COR-L47 (cell line): ENCODE measurements at regions not wholly inside any gene's neighbourhood (a gene's known extent, or its start where the extent isn't known, plus 50 kb on each side); places are given as distances from the start of the nearest gene placed in this dataset.
A peak's percentile ranks its signal among the peaks of the same experiment; 100 is the strongest.

Source experiments
- DNase-seq: peaks from one replicate; lab custom pipeline; 2025; lab: John Stamatoyannopoulos, UW

DNA sequence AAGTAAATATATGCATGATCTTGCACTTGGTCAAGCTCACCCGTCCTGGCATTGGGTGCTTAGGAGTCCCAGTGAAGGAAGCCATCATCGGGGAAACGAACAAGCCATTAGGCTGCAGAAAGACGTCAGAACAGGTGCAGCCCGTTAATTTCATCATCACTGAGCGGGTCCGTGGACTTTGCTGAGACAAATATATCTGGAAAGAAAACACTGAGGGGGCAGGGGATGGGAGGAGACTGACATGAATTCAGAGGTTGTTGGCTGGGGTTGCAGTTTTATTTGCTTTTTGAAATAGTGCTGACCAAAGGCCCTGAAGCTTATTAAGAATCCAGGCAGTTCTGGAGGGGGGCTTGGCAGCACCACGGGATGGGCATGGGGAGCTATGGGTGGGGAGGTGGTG lies 207.2 kb downstream of the ENGASE start:
- no peak for DNase-seq

DNA sequence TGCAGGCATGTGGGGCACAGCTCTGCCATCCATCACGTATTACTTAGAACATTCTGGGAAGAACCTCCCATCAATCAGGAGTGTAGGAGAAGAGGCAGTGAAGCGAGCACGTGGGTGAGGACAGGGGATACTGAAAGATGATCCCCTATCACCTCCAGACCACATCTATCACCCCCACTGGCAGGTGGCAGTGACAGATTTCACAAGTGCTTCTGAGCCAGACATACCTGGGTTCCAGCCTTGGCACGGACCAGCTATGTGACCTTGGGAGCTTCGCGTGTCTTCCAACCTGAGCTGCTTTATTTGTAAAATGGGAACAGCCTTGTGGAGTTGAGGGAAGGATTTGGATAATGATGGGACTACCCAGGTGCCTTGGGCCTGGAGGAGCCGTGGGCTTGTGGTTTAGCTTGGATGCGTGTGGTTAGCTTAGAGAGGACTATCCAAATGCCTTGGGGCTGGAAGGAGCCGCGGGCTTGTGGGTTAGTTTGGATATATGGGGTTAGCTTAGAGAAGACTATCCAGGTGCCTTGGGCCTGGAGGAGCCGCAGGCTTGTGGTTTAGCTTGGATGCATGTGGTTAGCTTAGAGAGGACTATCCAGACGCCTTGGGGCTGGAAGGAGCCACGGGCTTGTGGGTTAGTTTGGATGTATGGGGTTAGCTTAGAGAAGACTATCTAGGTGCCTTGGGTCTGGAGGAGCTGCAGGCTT lies 206.4 kb downstream of the ENGASE start:
- DNase-seq: no peak

DNA sequence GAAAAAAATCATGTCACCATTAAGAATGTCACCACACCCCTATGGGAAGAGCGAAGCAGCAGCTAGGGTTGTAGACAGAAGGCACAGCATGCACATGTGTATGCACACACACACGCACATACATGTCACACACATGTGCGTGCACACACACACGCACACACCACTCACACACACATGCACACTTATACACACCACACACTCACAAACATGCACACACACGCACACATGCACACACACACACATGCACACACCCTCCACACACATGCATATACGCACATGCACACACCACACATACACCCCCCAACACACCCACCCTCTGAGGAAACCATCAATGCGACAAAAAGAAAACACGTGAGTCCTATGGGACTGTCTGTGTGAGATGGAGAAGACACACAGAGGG lies 205.4 kb downstream of the ENGASE start:
- DNase-seq: no peak

GRCh38 chr17:79279320-79279719 lies 204.7 kb downstream of the ENGASE start:
- no peak for DNase-seq

GRCh38 chr17:79276821-79277220 lies 202.2 kb downstream of the ENGASE start:
- no peak for DNase-seq

- no peak for DNase-seq
These were observed 199.0 kb downstream of the ENGASE start for GRCh38 chr17:79273660-79274059.

DNA sequence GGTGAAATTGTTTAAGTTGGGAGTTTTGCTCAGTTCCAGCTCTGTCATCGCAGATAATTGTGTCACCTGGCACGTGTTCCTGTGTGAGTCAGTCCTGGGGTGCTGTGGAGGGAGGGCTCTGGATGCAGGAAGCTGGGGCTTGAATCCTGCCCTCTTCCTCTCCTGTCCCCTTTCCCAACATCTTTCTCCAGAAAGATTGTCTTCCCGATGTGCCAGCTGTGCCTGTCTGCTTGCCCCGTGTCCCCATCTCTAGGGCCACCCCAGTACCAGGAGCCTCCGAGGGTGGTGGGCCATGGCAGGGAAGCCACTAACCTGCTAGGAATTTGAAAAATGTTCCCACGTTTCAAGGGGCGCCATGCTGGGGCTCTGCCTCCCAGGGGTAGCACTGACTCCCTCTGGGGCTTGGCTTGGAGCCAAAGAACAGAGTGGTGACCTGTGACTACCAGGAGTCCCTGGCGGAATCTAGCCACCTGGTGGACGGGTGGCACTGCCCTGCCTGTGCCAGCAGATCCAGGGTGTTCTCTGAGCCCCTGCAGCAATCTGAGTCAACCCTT lies 198.1 kb downstream of the ENGASE start:
- peak; percentile 71 for DNase-seq

DNA sequence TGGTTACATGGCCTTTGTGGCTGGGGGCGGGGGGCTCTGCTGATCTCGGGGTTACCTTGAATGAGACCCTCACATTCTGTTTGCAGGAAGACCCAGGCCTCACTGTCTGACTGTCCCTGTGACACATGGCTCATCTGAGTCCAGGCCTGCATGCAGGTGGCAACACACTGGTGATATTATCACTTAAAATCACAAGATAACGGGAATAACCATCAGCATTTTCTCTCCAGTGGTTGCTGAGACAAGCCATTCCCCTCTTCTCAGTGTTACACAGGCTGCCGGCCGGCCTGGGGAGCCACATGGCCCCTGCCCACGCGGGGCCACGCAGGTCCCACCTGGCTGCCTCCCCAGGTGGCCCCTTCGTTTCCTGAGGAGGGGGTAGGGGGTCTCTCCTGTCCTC lies 197.6 kb downstream of the ENGASE start:
- no peak for DNase-seq

- DNase-seq: no peak
These were observed 195.0 kb downstream of the ENGASE start for GRCh38 chr17:79269620-79270019.

- DNase-seq: no peak
These were observed 188.6 kb downstream of the ENGASE start for GRCh38 chr17:79263191-79263590.

GRCh38 chr17:79262624-79263023 lies 188.0 kb downstream of the ENGASE start:
- no peak for DNase-seq

GRCh38 chr17:79261355-79262072 lies 186.9 kb downstream of the ENGASE start:
- DNase-seq: no peak

- no peak for DNase-seq
These were observed 184.2 kb downstream of the ENGASE start for GRCh38 chr17:79258843-79259242.

DNA sequence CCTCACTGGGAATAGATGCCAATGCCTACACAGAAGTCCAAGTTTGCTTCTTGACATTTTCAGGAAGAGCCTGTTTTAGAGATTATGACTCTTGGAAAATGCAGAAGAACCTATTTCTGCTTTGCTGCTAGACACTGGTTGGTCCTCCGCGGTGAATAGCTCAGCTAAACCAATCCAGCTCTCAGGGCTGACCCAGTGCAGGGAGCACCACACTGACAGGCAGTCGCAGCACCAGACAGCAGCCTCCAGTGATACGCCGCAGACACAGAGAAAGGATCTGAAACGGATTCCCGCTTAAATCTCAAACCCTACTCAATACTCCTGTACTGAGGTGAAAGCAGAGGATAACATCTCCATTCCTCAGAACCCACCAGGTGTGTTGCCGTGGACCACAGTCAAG lies 183.4 kb downstream of the ENGASE start:
- DNase-seq: no peak

GRCh38 chr17:79255926-79256585 lies 181.4 kb downstream of the ENGASE start:
- no peak for DNase-seq

DNA sequence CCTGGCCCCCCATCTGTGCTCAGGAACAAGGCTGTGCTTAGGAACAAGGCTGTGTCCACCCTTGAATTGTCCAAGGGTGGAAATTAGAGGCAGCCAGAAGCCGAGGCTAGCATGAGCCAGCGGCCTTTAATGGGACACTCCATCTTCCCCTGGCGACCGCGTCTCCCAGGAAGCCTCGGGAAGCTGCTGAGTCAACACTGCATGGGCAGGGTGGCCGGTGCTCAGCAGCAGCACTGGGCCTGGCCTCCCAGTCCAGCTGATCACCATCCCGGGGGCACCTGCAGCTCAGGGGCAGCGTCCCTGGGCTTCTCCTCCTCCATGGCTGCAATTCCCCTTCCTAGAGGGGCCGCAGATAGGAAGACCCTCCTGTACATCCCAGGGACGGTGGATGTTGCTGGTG lies 180.8 kb downstream of the ENGASE start:
- no peak for DNase-seq

- DNase-seq: no peak
These were observed 180.4 kb downstream of the ENGASE start for GRCh38 chr17:79255046-79255445.

GRCh38 chr17:79252886-79253285 lies 178.3 kb downstream of the ENGASE start:
- peak; percentile 24 for DNase-seq

- no peak for DNase-seq
These were observed 177.2 kb downstream of the ENGASE start for GRCh38 chr17:79251824-79252223.

DNA sequence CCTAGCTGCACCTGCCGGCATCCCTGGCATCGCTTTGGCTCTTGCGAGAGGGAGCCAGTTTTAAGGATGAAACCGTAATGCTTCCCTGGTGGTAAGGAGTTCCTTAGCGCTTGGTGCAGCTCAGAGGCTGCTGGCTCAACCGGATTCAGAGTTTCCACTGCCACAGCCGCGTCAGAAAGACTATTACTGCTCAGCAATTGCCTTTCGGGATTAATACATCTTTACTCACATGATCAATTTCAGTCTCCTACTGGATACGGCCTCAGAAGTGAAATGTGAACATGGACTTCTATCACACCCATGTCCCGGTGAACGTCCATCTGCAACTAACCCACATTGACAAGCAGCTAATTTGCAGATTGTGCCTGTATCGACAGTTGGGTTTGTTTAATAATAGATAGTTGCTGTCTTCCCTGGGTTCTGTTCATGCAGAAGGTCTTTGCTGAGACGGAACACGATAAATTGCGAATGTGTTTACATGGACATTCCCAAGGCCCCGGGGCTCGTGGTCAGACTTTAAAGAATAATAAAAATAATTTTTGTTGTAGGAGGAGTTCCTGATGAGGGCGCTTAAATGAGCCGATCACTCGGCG lies 175.4 kb downstream of the ENGASE start:
- DNase-seq: no peak

- no peak for DNase-seq
These were observed 174.3 kb downstream of the ENGASE start for GRCh38 chr17:79248843-79249493.
